ENCODE measurements at regions not wholly inside any gene's neighbourhood (a gene's known extent, or its start where the extent isn't known, plus 50 kb on each side); places are given as distances from the start of the nearest gene placed in this dataset.

DNA sequence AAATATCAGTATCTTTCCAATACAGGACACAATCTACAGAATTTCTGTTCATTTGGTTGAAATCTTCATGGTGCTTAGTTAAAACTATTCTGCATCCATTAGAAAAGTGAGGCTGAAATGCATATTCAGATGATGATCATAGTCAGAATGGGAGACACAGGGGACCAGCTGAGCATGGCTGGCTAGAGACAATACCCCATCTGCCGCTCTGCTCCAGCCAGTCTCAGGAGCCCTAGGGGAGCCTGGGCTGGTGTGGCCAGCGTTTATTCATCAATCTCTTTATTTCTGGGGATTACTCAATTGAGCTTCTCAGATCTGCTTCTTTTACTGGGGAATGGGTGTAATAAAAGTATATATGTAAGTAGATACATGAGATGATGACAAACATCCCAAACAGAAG lies 470.9 kb upstream of the CDIN1 start:
- Histone ChIP-seq H3K4me1 (no peaks in the 10 kb centered on the region), H3K9me3 (no peaks in the 10 kb centered on the region), H3K4me3 (ENCODE audit: low read depth, low read length) (no peak overlapping the region), H3K27me3 (replicated peaks; ENCODE audit: control insufficient read depth, insufficient read depth, low read length) (no peaks in the 10 kb centered on the region), H3K36me3 (ENCODE audit: control insufficient read depth, insufficient read depth, low read length) (no peaks in the 10 kb centered on the region)
- no peaks in the 10 kb centered on the region for H3K9me3 Mint-ChIP-seq (ENCODE audit: unreplicated experiment)
- POLR2A ChIA-PET: no interaction called here
- H3K4me3 Mint-ChIP-seq (ENCODE audit: unreplicated experiment): no peak overlapping the region
- H3K27me3 Mint-ChIP-seq (ENCODE audit: insufficient read depth, unreplicated experiment): no peaks in the 10 kb centered on the region
- intact Hi-C loops (cut with micrococcal nuclease; ENCODE audit: unreplicated experiment): no loop called here
- no TSS peak for BruUV-seq (replicated peaks)
- DNase-seq: no peak
- no peaks in the 10 kb centered on the region for H3K36me3 Mint-ChIP-seq (ENCODE audit: insufficient read depth, unreplicated experiment)
- H3K27ac Mint-ChIP-seq (ENCODE audit: unreplicated experiment): no peak overlapping the region
- CTCF ChIA-PET: no interaction called here
- TF ChIP-seq CTCF (IDR thresholded peaks at IDR 0.05; ENCODE audit: insufficient read depth in 1 of 2, low read depth in 1 of 2, low read length in 1 of 2, severe bottlenecking in 1 of 2, unreplicated experiment in 1 of 2): no peak
- no peaks in the 10 kb centered on the region for H3K4me1 Mint-ChIP-seq (ENCODE audit: low read depth, unreplicated experiment)

- Mint-ChIP-seq H3K36me3 (ENCODE audit: insufficient read depth, unreplicated experiment) (no peaks in the 10 kb centered on the region), H3K27ac (ENCODE audit: unreplicated experiment) (no peak overlapping the region), H3K9me3 (ENCODE audit: unreplicated experiment) (no peaks in the 10 kb centered on the region), H3K27me3 (ENCODE audit: insufficient read depth, unreplicated experiment) (no peaks in the 10 kb centered on the region), H3K4me3 (ENCODE audit: unreplicated experiment) (no peak overlapping the region), H3K4me1 (ENCODE audit: low read depth, unreplicated experiment) (no peaks in the 10 kb centered on the region)
- Histone ChIP-seq H3K4me3 (ENCODE audit: low read depth, low read length) (no peak overlapping the region), H3K4me1 (no peaks in the 10 kb centered on the region), H3K9me3 (no peaks in the 10 kb centered on the region), H3K27me3 (replicated peaks; ENCODE audit: control insufficient read depth, insufficient read depth, low read length) (no peaks in the 10 kb centered on the region), H3K36me3 (ENCODE audit: control insufficient read depth, insufficient read depth, low read length) (no peaks in the 10 kb centered on the region)
- no peak for TF ChIP-seq CTCF (IDR thresholded peaks at IDR 0.05; ENCODE audit: insufficient read depth in 1 of 2, low read depth in 1 of 2, low read length in 1 of 2, severe bottlenecking in 1 of 2, unreplicated experiment in 1 of 2)
- ChIA-PET POLR2A (no interaction called here), CTCF (no interaction called here)
- intact Hi-C loops (cut with micrococcal nuclease; ENCODE audit: unreplicated experiment): no loop called here
- DNase-seq: no peak
- BruUV-seq (replicated peaks): no TSS peak
These were observed 469.3 kb upstream of the CDIN1 start for GRCh38 chr15:36109943-36110658.

GRCh38 chr15:36110659-36110993 lies 468.8 kb upstream of the CDIN1 start:
- DNase-seq: no peak
- Mint-ChIP-seq H3K36me3 (ENCODE audit: insufficient read depth, unreplicated experiment) (no peaks in the 10 kb centered on the region), H3K4me3 (ENCODE audit: unreplicated experiment) (no peak overlapping the region), H3K27me3 (ENCODE audit: insufficient read depth, unreplicated experiment) (no peaks in the 10 kb centered on the region), H3K9me3 (ENCODE audit: unreplicated experiment) (no peaks in the 10 kb centered on the region), H3K4me1 (ENCODE audit: low read depth, unreplicated experiment) (no peaks in the 10 kb centered on the region), H3K27ac (ENCODE audit: unreplicated experiment) (no peak overlapping the region)
- Histone ChIP-seq H3K4me1 (no peaks in the 10 kb centered on the region), H3K36me3 (ENCODE audit: control insufficient read depth, insufficient read depth, low read length) (no peaks in the 10 kb centered on the region), H3K4me3 (ENCODE audit: low read depth, low read length) (no peak overlapping the region), H3K9me3 (no peaks in the 10 kb centered on the region), H3K27me3 (replicated peaks; ENCODE audit: control insufficient read depth, insufficient read depth, low read length) (no peaks in the 10 kb centered on the region)
- ChIA-PET CTCF (no interaction called here), POLR2A (no interaction called here)
- no peak for TF ChIP-seq CTCF (IDR thresholded peaks at IDR 0.05; ENCODE audit: insufficient read depth in 1 of 2, low read depth in 1 of 2, low read length in 1 of 2, severe bottlenecking in 1 of 2, unreplicated experiment in 1 of 2)
- BruUV-seq (replicated peaks): no TSS peak
- intact Hi-C loops (cut with micrococcal nuclease; ENCODE audit: unreplicated experiment): no loop called here

Measured in Caco-2 (cell line).